ENCODE measurements at regions not wholly inside any gene's neighbourhood (a gene's known extent, or its start where the extent isn't known, plus 50 kb on each side); places are given as distances from the start of the nearest gene placed in this dataset.

GRCh38 chr3:161920196-161920595, 423.6 kb downstream of the OTOL1 start:
- ATAC-seq (no peak), DNase-seq (ENCODE audit: low read depth in 1 of 2, low spot score in 1 of 2) (no peak), FAIRE-seq (peak; percentile 59)
- POLR2A ChIA-PET: no interaction called here
- H3K4me2 ChIP-seq: no peak overlapping the region
- no peaks in the 10 kb centered on the region for H3K4me1 ChIP-seq
- no peak overlapping the region for H3K4me3 ChIP-seq
- CTCF ChIA-PET: no interaction called here
- WGBS (ENCODE audit: missing lambda C conversion rate): 16% methylated on average over 2 of the region's 2 CpGs
- H3K9me3 ChIP-seq: 0 out of 3 replicates have a peak, but pooled peaks cover 4% of the 10 kb centered on the region
- TF ChIP-seq TFCP2L1 (CRISPR knock-in tag; IDR thresholded peaks at IDR 0.05): no peak
- TF ChIP-seq REST (IDR thresholded peaks at IDR 0.05): no peak
- TF ChIP-seq CBX2 (IDR thresholded peaks at IDR 0.05; ENCODE audit: borderline replicate concordance, low read depth): no peak
- no peak for TF ChIP-seq HEYL (CRISPR knock-in tag; IDR thresholded peaks at IDR 0.05)
- TF ChIP-seq CTCF (IDR thresholded peaks at IDR 0.05): no peak
- no peak overlapping the region for H3K27ac ChIP-seq

GRCh38 chr3:161925749-161926360, 429.2 kb downstream of the OTOL1 start:
- DNase-seq (ENCODE audit: low read depth in 1 of 2, low spot score in 1 of 2) (peak in 1 of 2 experiments; percentile 16), FAIRE-seq (no peak), ATAC-seq (no peak)
- TF ChIP-seq MYC (IDR thresholded peaks at IDR 0.05; ENCODE audit: borderline replicate concordance, low read length): no peak
- no peak for TF ChIP-seq CBX8 (IDR thresholded peaks at IDR 0.05)
- no peak for TF ChIP-seq HOXB5 (CRISPR knock-in tag; IDR thresholded peaks at IDR 0.05)
- TF ChIP-seq SMC3 (IDR thresholded peaks at IDR 0.05): no peak
- peak; percentile 74 for TF ChIP-seq ZFP36 (IDR thresholded peaks at IDR 0.05; ENCODE audit: borderline replicate concordance, partially characterized antibody)
- TF ChIP-seq PBX3 (IDR thresholded peaks at IDR 0.05): no peak
- no peak for TF ChIP-seq ELK1 (IDR thresholded peaks at IDR 0.05; ENCODE audit: low read depth, low read length)
- no peak for TF ChIP-seq ESRRA (IDR thresholded peaks at IDR 0.05; ENCODE audit: borderline replicate concordance, low read length)
- TF ChIP-seq RAD21 (conservative IDR thresholded peaks at IDR 0.05 in 1 of 2, IDR thresholded peaks at IDR 0.05 in 1 of 2): peak in 1 of 2 experiments; percentile 17; a peak in 2 of 5 replicates
- Histone ChIP-seq H3K4me3 (no peak overlapping the region), H3K27ac (no peak overlapping the region), H3K4me1 (no peaks in the 10 kb centered on the region), H3K9me3 (peaks cover 3% of the 10 kb centered on the region; the same call in 1 of the 3 replicates), H3K4me2 (no peak overlapping the region)
- ChIA-PET CTCF (no interaction called here), POLR2A (no interaction called here)
- 5% methylated on average over 2 of the region's 2 CpGs for WGBS (ENCODE audit: missing lambda C conversion rate)

- CTCF ChIA-PET: no interaction called here
- DNase-seq (ENCODE audit: low read depth in 1 of 2, low spot score in 1 of 2): no peak
- Histone ChIP-seq H3K27ac (no peak overlapping the region), H3K4me2 (no peak overlapping the region), H3K4me1 (no peaks in the 10 kb centered on the region), H3K9me3 (peaks cover 3% of the 10 kb centered on the region; the same call in 1 of the 3 replicates), H3K4me3 (no peak overlapping the region)
- no peak for FAIRE-seq
- POLR2A ChIA-PET: no interaction called here
- no peak for ATAC-seq
- 52% methylated on average over 1 of the region's 1 CpG for WGBS (ENCODE audit: missing lambda C conversion rate)
- TF ChIP-seq ELK1 (IDR thresholded peaks at IDR 0.05; ENCODE audit: low read depth, low read length): no peak
- no peak for TF ChIP-seq RARB (CRISPR knock-in tag; IDR thresholded peaks at IDR 0.05)
- no peak for TF ChIP-seq PBX3 (IDR thresholded peaks at IDR 0.05)
- no peak for TF ChIP-seq SMC3 (IDR thresholded peaks at IDR 0.05)
- TF ChIP-seq SREBF2 (IDR thresholded peaks at IDR 0.05): no peak
- no peak for TF ChIP-seq HOXA7 (CRISPR knock-in tag; IDR thresholded peaks at IDR 0.05)
- TF ChIP-seq MAX (IDR thresholded peaks at IDR 0.05): no peak
- no peak for TF ChIP-seq CHD4 (IDR thresholded peaks at IDR 0.05; ENCODE audit: borderline replicate concordance)
- no peak for TF ChIP-seq EHMT2 (IDR thresholded peaks at IDR 0.05; ENCODE audit: low read depth)
Measured at GRCh38 chr3:161927131-161927530, 430.5 kb downstream of the OTOL1 start.

Measured in A549 (cell line).